ENCODE measurements at regions not wholly inside any gene's neighbourhood (a gene's known extent, or its start where the extent isn't known, plus 50 kb on each side); places are given as distances from the start of the nearest gene placed in this dataset.

DNA sequence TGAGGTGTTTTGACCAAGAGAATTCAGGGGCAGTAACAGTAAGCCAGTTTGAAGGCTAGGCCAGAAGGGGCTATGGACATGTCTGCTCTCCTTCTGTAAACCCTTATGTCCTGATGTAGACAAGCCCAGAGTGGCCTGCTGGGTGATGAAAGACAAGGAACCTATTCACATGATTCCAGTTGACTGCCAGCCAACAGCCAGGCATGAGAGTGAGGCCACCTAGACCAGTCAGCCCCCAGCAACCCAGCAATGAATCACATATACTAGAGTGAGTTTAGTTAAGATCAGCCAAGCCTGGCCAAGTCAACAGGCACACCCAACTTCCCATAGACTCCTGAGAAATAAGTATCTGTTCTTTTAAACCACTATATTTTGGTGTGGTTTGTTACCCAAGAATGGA lies 1889.7 kb upstream of the CELF4 start:
- TF ChIP-seq, protein P1, sequence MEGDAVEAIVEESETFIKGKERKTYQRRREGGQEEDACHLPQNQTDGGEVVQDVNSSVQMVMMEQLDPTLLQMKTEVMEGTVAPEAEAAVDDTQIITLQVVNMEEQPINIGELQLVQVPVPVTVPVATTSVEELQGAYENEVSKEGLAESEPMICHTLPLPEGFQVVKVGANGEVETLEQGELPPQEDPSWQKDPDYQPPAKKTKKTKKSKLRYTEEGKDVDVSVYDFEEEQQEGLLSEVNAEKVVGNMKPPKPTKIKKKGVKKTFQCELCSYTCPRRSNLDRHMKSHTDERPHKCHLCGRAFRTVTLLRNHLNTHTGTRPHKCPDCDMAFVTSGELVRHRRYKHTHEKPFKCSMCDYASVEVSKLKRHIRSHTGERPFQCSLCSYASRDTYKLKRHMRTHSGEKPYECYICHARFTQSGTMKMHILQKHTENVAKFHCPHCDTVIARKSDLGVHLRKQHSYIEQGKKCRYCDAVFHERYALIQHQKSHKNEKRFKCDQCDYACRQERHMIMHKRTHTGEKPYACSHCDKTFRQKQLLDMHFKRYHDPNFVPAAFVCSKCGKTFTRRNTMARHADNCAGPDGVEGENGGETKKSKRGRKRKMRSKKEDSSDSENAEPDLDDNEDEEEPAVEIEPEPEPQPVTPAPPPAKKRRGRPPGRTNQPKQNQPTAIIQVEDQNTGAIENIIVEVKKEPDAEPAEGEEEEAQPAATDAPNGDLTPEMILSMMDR (IDR thresholded peaks at IDR 0.05), result no peak
- TF ChIP-seq EP300 (IDR thresholded peaks at IDR 0.05), result no peak
